ENCODE measurements at regions not wholly inside any gene's neighbourhood (a gene's known extent, or its start where the extent isn't known, plus 50 kb on each side); places are given as distances from the start of the nearest gene placed in this dataset.
"Not testable (repeated sequence)": the region's sequence is repeated elsewhere in the genome, so short reads cannot be mapped to it uniquely, and the experiment has no call there.

DNA sequence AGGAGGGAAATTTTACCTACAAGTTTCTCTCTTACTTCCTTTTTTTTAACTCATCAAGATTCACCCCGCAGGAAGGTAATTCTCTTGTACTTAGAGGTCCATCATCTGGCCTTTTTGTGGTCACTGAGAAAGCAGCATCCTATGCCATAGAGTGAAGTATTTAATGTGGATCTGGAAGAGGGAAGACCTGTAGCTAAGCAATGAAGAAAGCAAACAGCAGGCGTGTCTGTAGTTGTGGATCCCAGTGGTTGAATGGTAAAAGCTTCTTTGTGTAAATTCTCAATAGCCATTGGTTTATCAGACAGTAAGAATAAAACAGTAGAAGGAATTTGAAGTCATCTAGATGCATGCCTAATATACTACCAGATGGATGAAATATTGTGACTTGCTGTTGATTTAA lies 196.4 kb downstream of the ANKRD7 start:
- DNase-seq: no peak

DNA sequence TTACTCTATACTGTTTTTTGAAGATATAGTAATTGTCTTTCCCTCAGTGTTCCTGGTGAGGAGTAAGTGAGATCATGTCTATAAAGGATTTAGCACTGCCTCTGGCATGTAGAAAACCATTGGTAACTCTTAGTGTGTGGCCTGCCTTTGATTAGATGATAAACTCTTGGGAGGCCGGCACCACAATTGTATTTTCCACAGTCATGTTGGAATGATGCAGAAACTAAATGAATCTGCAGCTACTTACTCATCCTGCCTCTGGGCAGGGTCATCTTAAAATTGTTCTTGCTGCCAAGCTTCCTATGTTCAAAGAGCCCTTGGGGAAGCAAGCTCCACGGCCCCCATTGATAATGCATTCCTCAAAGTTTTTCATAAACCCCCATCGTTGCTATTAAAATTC lies 204.6 kb downstream of the ANKRD7 start:
- no peak for DNase-seq

DNA sequence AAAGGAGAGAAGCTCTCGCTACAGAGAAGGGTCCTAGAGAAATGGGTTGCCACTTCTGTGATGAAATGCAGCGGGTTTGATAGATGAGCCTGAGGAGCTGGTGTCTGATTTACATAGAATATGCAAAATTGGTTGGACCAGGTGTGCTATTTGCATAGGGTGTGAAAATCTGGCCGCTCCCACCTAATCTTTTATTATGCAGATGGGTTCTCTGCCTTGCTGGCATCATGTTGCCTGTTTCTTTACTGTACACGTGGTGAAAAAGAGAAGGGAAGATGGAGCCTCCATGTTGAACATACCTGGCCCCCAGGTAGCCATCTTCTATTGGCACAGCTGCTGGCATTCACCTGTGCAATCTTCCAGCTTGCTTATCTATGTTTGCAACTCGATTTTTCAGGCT lies 212.2 kb downstream of the ANKRD7 start:
- no peak for DNase-seq

DNA sequence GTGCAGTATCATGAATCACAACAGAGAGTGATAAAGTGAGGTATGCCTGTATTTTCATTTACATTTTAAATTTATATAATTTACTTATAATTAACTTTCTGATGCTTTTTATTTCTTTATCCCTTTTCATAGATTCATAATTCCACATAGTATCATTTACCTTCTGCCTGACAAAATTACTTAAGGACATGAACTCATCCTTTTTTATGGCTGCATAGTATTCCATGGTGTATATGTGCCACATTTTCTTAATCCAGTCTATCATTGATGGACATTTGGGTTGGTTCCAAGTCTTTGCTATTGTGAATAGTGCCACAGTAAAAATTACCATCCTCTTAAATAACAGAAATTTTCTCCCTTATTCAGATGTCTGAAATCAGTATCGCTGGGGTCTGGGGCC lies 224.5 kb downstream of the ANKRD7 start:
- DNase-seq: not testable (repeated sequence)

DNA sequence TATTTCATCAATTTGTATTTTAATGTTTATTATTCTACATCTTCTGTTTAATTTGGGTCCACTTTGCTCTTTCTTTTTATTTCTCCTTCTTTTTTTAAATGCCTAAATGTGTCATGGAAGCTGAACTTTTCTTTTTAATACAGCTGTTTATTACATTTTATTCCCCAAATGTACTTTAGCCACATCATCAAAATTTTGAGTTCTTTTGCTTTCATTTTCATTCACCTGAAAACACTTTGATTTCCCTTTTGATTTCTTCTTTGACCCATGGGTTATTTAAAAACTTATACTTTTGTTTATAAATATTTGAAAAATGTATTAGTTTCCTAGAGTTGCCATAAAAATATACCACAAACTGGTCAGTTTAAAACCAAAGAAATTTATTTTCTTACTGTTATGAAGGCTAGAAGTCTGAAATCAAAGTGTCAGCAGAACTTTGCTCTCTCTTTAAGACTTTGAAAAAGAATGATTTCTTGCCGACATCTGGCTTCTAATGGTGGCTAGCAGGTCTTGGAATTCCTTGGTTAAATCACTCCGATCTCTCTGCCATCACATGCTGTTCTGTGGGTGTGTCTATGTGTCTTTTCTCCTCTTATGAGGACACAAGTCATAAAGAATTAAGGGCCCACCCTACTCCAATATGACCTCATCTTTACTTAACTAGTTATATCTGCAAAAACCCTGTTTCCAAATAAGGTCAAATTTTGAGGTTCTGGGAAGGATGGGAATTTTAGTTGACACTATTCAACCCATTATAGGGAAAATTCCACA lies 225.5 kb downstream of the ANKRD7 start:
- no peak for DNase-seq

DNA sequence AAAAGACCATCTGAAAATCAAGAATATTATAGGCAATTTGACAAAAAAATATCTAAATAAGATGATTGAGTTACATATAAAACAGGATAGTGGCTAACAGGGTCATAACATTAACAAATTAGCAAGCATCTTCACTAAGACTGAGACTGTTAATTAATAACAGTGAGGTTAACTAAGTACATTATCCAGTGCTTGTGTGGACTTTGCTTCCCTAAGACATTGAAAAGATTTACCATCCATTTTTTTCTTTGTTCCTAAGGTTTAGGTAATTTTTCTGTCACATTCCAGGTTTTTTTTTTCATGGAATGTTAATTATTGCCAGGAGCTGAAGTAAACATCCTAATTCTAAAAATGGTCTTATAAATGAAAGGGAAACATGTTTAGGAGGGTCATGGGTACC lies 227.6 kb downstream of the ANKRD7 start:
- no peak for DNase-seq

DNA sequence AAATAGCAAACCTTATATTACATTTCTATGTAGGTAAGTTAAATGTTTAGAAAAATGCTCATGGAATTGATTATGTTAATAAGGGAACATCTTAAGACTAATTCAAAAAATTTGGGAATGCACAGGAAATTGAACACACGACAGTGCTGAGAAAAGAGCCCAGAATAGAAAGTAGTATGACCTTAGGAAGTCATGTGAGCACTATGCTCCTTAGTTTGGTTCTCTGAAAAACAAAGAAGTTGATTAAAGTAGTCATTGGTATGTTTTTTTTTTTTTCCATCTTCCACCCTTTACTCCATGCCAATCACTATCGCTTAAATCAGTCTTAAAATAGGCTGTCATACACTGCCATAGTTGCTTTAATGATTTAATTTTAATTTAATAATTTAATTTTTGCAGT lies 242.9 kb downstream of the ANKRD7 start:
- no peak for DNase-seq

DNA sequence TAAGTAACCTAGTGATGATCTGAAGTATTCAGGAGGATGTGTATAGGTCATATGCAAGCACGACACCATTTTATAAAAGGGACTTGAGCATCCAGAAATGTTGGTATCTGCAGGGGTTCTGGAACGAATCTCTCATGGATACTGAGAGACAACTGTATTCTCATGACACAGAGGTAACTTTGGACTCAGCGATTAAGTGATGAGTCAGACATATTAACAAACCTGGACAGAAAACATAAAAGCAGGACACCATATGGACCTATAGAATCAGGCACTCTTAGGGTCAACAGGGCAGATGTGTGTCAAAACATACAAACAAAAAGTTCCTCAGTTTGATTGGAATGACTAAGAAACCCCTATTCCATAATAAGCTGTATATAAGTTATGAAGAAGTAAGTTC lies 248.1 kb downstream of the ANKRD7 start:
- no peak for DNase-seq

DNA sequence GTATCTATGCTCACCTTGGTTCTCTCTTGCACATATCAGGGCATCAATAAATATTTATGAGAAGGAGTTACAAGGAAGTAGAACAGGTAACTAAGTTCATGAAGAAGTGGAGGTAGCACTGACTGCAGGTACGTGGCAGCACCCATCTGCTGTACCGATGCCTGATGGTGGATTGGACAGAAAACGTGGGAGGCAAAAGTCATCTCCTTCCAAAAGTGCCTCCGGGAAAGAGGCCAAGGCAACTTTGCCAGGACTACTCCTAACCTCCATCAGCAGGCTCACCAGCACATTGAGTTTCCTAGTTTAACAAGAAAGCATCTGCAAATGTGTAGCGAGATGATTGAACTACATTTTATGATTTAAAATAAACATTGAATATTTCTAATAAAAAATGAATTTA lies 248.8 kb downstream of the ANKRD7 start:
- no peak for DNase-seq

DNA sequence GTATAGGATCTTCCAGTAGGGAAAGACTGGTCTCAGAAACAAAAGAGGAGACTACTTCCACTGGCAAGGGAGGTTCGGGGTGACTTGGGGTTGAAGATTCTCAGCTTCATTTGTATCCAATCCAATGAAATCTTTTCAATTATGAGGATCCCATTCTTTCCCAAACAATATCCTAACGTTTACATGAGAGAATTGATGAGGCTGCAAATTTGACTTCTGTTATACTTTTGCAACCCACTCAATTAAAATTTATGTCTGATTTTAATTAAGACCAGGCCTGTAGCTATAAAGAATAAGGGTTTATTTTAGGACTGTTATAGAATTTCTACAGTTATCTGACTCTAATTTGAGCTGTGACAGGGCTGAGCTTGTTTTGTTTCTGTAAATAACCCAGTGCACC lies 251.5 kb downstream of the ANKRD7 start:
- no peak for DNase-seq

DNA sequence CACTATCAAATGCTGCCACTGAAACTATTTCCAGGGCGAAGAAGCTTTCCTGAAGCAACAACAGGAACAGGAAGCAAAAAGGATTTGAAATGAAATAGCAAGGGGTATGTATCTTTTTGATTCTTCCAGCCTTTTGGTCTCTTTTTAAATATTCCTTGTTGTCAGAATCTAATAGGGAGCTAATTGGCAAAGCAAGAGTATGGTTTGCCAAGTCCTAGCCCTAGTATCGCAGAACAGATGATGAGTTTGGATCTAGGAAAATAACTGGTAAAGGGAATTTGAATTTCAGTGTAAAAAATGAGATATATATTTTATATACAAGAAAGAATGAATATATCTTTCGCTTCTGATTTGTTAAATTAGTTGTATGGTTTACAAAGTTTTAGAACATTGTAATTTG lies 252.5 kb downstream of the ANKRD7 start:
- no peak for DNase-seq

DNA sequence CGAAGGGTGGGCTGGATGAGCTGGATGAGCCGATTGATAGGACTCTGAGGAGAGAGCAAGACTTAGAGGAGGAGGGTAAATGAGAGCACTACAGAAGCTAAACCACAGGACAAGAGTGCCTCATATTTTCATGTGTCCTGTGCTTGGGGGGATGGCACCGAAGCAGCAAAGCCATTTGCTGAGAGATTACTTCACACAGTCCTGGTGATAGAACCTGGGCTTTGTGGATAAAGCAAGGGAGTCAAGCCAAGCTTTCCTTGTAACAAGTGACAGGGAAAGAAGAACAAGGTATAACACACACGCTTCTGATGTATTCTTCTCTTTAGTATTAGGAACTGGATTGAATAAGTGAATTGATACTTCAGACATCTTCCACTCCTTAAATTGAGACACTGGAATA lies 253.7 kb downstream of the ANKRD7 start:
- DNase-seq: no peak

DNA sequence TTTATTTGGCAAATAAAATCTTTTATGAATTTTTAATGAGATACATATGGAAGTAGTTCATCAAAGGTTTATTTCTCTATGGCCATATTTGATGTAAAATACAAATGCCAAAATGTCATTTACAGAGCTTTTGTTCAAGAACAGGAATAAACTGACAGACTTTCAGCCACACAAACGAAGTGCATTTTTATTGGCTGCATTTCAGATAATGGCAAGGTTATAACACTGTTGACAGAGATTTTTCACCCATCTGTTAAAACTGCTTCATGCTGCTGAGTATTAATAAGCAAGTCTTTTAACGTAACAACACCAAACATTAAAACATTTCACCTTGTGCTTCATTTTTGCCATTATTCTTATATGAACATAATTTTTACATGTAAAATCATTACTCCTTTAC lies 254.4 kb downstream of the ANKRD7 start:
- DNase-seq: no peak

DNA sequence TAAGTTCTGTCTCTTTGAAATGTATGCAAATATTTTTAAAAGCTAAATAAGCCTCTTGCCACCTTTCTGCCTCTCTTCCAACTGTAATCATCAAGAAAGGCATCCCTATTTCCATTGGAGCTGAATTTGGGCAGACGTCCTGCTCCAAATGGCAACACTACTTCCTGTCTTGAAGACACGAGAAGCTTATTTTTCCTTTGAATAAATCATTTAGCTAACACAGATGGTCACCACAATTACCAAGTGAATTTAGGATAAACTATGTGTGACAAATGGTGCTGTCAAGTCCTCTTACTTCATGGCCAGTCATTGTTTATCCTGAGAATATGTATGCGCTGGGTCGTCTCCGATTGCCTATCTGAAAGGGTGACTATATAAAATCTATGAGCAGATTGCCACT lies 268.0 kb downstream of the ANKRD7 start:
- no peak for DNase-seq

DNA sequence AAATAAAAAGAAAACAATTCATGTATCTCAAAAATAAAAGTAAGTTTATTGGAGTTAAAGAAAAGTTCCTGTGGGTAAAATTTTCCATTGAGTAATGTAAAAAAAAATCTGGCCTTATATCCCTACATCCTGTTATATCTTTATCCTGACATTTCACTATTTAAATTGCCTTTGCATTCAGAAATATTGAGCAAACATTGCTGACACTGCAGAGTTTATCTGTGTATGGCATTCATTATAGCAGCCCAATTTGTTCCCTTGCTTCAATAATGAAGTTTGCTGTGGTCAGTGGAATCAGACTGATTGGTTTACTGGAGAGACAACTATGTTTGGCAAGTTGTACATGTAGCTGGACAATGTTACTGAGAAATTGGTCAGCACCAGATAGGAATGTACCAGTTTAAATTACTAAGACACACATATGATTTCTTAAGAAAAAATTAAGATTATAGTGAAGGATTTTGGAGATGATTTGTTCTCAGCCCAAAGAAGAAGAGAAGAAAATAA lies 271.7 kb downstream of the ANKRD7 start:
- no peak for DNase-seq

DNA sequence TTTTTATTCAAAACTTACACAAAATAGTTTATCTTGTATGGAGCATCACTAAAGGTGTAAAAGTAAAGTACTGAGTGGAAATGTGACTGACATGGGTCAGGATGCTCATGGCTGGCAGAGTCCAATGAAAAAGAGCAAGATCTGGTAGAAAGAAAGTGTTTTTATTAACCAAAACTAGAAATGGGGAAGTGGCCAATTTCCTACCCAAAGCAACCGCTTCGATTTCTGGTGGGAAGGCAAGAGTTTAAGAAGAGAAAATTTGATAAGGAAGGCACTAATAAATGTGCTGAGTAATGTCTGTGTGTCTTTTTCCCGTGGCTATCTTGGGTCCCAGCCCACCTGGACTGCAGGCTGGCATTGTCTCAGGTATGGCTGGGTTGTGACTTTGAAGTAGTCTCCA lies 277.7 kb downstream of the ANKRD7 start:
- no peak for DNase-seq

DNA sequence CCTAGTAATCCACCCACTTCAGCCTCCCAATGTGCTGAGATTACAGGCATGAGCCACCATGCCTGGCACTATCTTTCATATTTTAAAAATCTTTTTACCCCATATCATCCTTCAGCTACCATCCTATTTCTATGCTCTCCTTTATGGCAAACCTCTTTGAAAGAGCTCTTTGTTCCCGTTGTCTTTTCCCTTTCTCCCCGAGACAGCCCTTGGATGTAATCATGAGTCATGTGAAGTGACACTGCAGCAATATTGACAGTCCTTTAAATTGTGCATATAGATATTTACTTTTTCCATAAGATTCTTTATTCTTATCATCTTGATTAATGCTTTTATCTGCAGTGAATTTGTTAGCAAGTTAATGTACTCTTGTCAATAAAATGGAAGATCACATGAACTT lies 286.6 kb downstream of the ANKRD7 start:
- no peak for DNase-seq

DNA sequence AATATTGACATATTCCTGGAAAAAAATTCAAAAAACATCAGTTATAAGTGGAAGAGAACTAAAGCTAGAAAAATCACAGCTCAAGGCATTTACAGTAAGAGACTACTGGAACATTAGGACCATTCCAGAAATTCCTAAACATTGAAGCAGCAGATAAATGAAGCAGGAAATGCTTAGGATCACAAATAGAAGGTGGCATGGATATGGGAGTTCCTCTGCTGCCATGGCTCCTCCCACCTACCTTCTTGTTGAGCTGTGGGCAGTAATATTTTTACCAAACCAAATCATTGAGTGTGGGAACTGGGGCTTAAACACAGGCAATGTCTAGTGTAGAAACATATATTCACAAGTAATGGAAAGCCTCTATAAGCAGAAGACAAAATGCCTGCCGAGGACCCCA lies 292.8 kb downstream of the ANKRD7 start:
- DNase-seq: no peak

DNA sequence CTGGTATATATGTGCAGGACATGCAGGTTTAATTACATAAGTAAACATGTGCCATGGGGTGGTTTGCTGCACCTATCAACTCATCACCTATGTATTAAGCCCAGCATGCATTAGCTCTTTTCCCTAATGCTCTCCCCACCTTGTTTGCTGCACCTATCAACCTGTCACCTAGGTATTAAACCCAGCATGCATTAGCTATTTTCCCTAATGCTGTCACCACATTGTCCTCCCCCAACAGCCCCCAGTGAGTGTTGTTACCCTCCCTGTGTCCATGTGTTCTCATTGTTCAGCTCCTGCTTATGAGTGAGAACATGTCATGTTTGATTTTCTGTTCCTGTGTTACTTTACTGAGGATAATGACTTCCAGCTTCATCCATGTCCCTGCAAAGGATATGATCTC lies 300.5 kb downstream of the ANKRD7 start:
- no peak for DNase-seq

DNA sequence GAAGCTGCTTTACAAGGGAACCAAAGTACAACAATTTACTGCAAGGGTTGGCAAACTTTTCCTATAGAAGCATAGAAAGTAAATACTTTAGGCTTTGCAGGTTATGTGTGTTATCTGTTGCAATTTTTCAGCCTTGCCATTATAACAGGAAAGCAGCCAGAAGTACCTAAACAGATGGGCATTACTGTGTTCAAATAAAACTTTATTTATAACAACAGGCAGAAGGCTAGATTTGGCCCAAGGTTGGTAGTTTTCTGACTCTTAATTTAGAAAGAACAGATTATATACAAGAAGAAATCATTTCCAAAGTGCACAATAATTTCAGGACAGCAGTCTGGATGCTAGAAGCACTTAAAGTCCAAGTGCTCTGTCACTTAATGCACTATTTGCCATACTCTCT lies 307.1 kb downstream of the ANKRD7 start:
- no peak for DNase-seq

DNA sequence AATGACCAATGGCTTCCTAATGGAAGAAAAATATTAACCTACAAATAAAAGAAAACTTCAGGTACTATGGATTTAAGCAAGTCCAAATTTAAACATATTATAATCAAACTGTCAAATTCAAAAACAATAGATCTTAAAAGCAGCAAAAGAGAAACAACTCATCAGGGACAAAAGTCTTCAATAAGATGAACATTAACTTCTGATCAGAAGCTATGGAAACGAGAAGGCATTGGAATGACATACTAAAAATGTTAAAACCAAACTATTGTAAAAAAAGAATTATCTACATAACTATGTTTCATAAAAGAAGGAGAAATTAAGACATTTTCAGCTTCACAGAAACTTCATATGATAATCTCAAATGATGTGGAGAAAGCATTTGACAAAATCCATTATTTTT lies 334.7 kb downstream of the ANKRD7 start:
- no peak for DNase-seq

DNA sequence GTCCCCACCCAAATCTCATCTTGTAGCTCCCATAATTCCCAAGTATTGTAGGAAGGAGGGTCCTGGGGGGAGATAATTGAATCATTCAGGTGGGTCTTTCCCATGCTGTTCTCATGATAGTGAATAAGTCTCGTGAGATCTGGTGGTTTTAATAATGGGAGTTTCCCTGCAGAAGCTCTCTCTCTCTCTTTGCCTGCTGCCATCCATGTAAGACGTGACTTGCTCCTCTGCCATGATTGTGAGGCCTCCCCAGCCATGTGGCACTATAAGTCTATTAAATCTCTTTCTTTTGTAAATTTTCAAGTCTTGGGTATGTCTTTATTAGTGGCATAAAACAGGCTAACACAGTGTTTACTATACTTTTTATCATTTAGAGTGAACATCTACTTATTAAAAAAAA lies 338.8 kb downstream of the ANKRD7 start:
- DNase-seq: no peak

DNA sequence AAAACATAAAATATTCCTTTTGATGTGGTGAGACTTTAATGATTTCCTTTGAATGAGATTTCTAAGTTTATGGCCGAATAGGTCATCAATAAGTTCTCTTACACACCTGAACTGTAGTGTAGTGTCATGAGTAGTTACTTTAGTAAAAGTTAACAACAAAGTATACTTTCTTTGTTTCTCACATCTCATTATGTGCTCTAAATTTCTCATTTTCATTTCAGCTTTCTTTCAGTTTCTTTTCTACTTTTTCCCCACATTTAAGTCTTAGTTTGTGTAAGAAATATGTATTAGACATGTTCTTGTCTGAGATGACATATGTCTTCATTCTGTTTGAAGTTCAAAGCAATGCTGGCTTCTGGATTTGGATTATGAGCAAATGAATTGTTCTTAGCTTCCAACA lies 348.1 kb downstream of the ANKRD7 start:
- DNase-seq: no peak

DNA sequence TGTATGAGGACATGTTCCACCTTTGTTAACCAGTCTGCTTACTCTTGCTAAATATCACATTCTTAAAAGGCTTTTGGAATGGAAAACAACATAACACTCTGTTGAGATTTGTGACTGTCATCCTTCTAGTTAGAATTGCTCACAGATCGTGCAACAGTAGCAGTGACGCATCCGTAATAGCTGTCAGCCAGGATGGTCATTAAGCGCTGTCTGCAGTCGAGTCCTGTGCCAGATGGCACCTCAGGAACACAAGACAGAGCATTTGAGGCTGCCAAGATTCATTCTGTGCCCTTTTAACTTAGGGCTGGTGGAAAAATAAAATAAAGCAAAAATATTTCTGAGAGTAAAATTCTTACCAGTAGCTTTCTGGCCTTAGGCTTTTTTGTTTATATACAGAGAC lies 348.6 kb downstream of the ANKRD7 start:
- DNase-seq: no peak

DNA sequence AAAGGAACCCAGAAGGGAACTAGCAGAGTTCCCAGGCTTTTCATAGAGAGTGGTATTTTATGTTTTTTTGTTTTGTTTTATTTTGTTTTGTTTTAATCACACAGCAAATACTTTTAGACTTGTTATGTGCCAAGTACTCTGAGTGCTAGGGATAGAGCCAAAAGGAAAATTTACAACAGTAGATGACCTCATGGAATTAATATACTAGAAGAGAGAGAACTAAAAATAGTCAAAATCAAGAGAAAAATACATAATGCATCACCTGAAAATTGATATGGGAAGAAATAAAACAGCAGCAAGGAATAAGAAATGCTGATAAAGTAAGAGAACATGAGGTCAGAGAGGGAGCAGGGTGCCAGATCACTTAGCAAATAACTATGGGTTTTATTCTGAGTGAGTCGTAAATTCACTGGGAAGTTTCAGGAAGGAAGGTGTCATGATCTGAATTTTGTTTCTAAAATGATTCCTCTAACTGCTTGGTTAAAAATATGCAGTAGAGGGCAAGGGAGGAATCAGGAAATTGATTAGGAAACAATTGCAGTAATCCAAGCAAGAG lies 351.0 kb downstream of the ANKRD7 start:
- no peak for DNase-seq

Data from fibroblast of skin of scalp (primary cell).